HT1080 (cell line): ENCODE measurements at regions not wholly inside any gene's neighbourhood (a gene's known extent, or its start where the extent isn't known, plus 50 kb on each side); places are given as distances from the start of the nearest gene placed in this dataset.

Experiments
- DNase-seq: peaks from one replicate; pipeline ENCODE4 v3.0.0-alpha.2; 2015; ENCODE audit warnings: low read depth

- DNase-seq = no peak
Measured at GRCh38 chr17:77708936-77709335, 249.6 kb upstream of the TNRC6C start.

DNA sequence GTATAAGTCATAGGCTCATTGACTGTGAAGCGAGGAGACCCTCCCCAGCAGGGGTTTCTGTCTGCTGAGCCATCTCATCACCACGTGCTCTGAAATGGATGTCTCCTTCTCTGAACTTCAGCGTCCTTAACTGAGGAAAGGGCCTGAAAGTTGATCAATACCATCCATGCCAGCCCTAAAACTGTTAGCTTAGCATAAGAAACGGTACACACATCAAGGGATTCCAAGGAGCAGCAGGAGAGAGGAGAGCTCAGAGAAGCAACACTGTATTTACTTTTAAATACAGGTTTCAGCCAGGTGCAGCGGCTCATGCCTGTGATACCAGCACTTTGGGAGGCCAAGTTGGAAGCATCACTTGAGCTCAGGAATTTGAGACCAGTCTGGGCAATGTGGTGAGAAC is 248.9 kb upstream of the TNRC6C start:
- no peak for DNase-seq

- no peak for DNase-seq
Measured at GRCh38 chr17:77712578-77712977, 245.9 kb upstream of the TNRC6C start.

- no peak for DNase-seq
Measured at GRCh38 chr17:77716289-77716926, 242.1 kb upstream of the TNRC6C start.

DNA sequence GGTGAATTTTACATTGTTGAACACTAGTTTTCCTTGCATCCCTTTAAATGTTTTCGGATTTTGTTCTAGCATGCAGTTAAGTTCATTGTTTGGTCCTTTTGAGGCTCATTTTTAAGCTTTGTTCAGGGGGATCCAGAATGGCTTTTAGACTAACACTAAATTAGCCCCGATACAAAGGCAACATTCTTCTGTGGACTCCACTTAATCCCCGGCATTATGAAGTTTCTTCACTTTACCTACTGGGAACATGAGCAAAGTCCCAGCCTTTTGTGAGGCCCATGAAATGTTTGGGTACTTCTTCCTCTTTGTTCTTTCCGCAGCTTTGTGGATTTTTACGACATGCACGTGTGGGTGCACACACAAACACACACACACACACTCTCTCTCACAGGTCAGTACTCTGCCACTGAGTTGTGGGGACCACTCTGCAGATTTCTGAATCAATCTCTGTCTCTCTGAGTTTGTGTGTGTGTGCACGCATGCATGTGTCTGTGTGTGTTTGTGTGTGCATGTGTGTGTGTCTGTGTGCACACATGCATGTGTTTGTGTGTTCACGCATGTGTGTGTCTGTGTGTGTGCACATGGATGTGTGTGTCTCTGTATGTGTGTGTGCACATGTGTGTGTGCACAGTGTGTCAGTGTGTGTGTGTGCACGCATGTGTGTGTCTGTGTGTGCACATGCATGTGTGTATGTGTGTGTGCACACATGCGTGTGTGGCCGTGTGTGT is 240.4 kb upstream of the TNRC6C start:
- no peak for DNase-seq

DNA sequence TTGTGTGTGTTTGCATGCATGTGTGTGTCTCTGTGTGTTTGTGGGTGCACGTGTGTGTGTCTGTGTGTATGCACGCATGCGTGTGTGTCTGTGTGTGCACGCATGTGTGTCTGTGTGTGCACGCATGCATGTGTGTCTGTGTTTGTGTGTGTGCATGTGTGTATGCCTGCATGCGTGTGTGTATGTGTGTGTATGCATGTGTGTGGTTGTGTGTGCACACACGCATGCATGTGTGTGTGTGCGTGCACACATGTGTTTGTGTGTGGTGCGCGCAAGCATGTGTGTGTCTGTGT is 239.9 kb upstream of the TNRC6C start:
- DNase-seq = no peak

DNA sequence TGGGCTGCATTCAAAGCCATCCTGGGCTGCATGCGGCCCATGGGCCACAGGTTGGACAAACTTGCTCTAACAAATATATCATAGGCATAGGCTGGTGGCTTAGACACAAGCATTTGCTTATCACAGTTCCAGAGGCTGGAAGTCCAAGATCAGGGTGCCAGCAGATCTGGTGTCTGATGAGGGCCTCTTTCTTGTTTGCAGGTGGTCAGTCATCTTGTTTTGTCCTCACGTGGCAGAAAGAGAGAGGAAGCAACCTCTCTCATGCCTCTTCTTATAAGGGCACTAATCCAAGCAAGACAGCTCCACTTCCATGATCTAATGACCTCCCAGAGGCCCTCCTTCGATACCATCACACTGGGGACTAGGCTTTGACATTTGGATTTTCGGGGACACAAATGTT is 238.7 kb upstream of the TNRC6C start:
- no peak for DNase-seq

- no peak for DNase-seq
Measured at GRCh38 chr17:77720946-77721845, 237.3 kb upstream of the TNRC6C start.

DNA sequence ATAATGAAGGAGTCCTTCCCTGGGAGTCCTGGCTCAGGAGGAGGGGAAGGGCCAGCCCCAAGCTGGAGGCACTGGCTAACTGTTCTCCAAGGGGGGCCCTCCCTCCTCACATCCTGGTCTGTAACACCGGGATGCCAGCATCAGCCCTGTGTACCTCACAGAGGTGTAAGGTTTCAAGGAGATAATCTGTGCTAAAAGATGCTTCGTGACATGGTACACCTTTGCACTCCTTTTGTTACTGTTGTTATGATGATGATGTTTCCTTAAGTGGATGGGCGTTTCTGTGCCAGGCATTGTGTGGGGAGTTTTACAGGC is 236.7 kb upstream of the TNRC6C start:
- no peak for DNase-seq

- DNase-seq = no peak
Measured at GRCh38 chr17:77722366-77722765, 236.1 kb upstream of the TNRC6C start.

DNA sequence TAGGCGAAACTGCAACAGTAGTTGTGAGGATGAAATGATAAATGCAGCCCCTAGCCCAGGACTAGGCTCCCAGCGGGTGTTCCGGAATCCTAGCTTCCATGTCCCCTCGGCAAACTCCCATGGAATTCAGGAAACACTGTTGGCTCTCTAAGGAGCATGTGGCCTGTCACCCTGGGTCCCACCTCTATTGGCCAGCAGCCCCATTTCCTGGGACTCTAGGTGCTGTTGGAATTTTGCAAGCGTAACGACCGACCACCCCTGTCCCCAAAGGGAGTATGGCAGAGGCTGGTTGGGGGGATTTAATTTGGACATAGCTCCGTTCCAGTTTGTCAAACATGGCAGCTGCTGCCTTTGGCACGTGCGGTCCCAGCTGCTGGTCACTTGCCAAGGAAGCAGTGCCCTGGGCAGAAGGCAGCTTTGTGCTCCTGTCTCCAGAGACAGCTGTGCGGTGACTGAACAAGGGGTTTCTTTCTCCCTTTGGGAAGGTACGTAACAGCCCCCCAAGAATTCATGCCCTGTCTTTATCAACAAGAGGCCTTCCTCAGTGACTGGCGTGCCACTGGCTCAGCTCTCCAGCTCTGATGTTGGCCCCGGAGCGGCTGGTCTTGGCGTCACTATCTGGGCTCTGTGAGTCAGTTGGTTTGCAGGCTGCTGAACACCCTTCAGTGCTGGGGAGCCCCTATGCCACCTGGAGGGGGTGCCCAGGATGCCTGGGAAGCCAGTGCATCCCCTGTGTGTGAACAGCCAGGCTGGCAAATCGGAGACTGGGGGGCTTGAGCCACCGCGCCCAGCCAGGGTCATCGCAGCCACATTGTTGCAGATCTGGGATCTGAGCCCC is 235.2 kb upstream of the TNRC6C start:
- no peak for DNase-seq

DNA sequence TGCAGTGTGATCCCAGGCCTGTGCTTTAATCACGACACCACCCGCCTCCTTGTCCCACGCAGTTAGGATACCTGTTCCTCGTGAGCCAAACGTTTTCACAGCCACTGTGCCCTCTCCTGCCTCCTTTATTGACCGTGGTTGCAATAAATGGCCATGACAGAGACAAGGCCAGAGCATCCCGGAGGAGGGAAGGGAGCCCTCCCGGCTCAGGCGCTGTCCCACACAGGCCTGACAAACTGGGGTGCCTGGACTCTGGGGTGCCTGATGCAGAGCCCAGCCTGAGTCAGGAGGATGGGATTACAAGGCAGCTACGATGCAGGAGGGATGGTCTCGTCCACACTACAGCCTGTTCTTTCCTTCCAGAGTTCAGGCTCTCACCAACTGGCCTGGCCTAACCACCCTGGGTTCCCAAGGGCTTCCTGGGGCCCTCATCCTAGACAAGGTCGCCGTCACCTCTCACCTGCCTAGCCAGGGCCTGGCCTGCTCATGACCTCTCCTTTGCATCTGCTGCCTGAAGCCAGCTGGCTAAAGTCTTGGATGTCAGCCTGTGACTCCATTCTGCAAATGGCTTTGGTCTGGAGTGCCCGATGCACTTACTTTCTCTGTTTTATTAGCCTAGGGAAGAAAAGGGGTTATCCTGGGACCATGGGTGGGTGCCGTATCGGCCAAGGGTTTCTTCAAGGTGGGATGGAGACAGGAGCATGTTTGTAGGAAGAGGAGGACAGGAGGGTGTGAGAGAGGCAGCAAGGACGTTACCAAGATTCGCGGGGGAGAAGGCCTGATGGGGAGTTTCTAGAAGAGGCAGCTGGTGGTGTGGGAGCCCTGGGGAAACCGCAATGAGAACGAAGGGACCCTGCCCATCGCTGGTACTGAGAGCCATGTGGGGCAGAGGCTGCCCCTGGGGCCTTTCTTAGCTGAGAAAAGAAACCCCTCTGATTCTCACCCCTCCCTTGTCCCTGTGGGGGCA is 234.3 kb upstream of the TNRC6C start:
- DNase-seq = no peak

DNA sequence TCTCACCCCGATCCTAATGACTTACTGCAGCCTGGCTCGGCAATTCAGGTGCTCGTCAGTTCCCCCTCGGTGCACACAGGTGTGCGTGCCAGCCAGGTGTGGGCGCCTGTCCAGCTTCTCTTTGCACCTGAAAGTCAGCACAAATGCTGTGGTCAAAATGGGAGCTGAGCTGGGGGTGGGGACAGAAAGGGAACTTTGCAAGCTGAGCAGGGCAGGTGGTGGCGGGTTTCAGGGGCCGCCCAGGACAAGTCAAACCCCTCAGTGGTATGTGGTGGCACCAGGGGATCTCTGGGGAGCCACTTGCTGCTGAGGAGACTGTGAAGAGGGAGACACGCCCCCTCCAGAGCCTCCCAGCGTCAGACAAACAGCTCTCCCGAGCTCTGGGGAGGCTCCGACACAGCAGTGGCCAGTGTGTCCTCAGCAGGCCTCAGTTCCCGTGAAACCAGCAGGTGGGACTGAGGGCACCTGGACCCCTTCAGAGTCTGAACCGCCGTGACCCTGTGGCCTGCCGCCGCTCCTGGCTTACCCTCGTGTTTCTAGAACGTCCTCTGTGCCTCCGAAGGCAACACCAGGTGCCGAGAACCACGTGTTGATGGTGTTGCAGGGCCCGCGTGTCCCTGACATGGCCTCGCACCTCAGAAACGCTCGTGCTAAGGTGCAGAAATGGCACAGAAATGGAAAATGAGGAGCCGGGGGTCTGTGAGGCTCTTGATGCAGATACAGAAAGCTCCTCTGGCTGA is 233.5 kb upstream of the TNRC6C start:
- DNase-seq = no peak

DNA sequence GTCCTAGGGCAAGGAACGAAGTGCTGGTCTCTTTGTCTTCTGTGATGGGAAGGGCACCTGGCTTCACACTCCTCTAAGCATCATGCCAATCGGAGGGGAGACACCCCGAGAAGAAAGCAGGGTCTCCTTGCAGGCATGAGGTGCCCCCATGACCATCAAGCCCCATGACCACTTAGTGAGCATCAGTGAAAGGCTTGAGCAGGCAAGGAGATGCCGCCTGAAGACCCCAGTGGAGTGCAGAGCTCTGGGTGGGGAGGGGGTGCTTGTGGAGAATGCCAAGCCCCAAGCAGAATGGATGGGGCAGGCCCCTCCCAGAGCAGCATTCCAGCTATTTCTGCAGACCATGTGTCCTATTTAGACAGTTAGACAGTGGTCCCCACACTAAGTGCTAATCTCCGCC is 232.7 kb upstream of the TNRC6C start:
- no peak for DNase-seq

DNA sequence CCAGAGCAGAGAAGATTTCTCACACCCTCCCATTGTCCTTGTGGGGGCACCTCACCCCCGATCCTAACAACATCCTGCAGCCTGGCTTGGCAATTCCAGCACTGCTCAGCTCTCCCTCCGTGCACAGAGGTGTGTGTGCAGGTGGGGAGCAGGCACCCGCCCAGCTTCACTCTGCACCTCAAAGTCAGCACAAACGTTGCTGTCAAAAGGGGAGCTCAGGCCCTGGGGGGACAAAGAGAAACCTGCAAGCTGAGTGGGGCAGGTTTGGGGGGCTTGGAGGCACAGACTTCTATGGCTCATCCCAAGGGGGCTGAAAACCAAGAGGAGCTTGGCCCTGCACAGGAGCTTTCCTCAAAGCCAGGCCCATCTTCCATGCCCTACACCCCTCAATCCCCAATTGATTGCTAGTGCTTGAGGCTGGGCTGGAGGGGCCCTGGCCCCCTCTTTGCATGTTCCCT is 231.9 kb upstream of the TNRC6C start:
- DNase-seq = no peak

- no peak for DNase-seq
Measured at GRCh38 chr17:77727037-77727615, 231.4 kb upstream of the TNRC6C start.

- DNase-seq = no peak
Measured at GRCh38 chr17:77728474-77728795, 230.1 kb upstream of the TNRC6C start.

DNA sequence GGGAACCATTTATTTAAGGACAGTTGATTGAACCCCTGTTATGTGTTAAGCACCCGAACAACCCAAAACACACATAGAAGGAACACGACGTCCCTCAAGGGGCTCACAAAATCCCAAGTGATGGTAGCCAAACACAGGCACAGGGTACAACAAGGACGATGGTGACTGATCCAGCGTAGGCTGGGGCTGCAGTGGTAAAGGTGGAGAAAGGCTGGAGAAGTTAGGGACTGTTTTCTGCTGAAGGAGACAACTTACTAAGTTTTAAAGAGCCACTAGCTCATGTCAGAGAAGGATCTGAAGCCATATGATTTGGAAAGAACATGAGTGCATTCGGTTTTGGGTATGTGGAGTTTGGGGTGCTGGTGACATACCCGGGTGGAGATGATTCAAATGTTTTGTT is 229.6 kb upstream of the TNRC6C start:
- DNase-seq = no peak

GRCh38 chr17:77729587-77729986 is 228.9 kb upstream of the TNRC6C start:
- DNase-seq = no peak

- no peak for DNase-seq
Measured at GRCh38 chr17:77730376-77730775, 228.1 kb upstream of the TNRC6C start.
